ENCODE measurements at regions not wholly inside any gene's neighbourhood (a gene's known extent, or its start where the extent isn't known, plus 50 kb on each side); places are given as distances from the start of the nearest gene placed in this dataset.

DNA sequence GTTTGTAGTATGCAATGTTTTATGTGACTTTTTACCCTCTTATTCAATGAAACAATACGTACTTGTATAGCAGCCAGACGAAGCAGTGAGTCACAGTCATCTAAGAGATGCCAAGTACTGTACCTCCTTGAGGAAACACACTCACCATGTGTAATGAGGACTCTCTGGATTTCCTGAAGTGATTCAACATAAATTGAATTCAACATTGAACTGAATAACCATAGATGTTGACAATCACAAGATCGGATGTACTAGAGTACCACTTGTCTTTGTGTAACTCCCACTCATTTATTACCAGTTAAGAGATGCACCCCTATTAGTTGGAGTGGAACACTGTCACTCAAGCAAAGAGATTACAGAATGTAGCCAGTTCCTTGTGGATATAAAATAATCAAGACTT lies 175.2 kb upstream of the HMGA2 start:
- 14 to 50% methylated on average over 3 of the region's 3 CpGs for WGBS, 2 donors
- no peak for DNase-seq
- intact Hi-C loops (cut with DNase I), result no loop called here

DNA sequence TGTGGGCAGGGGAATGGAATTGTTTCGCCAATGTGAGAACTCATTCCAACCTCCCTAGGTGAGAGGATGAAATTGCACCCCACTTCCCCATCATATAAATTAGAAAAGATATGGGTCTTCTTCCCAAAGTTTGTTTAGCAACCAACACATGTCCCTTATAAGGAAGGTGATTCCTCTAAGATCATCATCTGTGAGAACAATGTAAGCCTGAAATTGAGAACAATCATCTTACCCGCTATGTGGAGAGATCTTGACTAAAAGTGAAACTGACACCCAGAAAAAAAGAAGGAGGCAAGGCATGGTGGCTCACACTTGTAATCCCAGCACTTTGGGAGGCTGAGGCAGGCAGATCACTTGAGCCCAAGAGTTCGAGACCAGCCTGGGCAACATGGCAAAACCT lies 173.2 kb upstream of the HMGA2 start:
- no peak overlapping the region for H3K27ac ChIP-seq
- H3K4me3 ChIP-seq, result no peak overlapping the region
- TF ChIP-seq POLR2A (IDR thresholded peaks at IDR 0.05), result no peak
- TF ChIP-seq POLR2AphosphoS5 (IDR thresholded peaks at IDR 0.05), result no peak
- TF ChIP-seq, protein P1, sequence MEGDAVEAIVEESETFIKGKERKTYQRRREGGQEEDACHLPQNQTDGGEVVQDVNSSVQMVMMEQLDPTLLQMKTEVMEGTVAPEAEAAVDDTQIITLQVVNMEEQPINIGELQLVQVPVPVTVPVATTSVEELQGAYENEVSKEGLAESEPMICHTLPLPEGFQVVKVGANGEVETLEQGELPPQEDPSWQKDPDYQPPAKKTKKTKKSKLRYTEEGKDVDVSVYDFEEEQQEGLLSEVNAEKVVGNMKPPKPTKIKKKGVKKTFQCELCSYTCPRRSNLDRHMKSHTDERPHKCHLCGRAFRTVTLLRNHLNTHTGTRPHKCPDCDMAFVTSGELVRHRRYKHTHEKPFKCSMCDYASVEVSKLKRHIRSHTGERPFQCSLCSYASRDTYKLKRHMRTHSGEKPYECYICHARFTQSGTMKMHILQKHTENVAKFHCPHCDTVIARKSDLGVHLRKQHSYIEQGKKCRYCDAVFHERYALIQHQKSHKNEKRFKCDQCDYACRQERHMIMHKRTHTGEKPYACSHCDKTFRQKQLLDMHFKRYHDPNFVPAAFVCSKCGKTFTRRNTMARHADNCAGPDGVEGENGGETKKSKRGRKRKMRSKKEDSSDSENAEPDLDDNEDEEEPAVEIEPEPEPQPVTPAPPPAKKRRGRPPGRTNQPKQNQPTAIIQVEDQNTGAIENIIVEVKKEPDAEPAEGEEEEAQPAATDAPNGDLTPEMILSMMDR (IDR thresholded peaks at IDR 0.05), result no peak
- no peak for TF ChIP-seq EP300 (IDR thresholded peaks at IDR 0.05)
- H3K27me3 ChIP-seq, result no peaks in the 10 kb centered on the region
- WGBS, 2 donors, result 94 to 97% methylated on average over 3 of the region's 3 CpGs
- H3K9me3 ChIP-seq, result no peaks in the 10 kb centered on the region
- intact Hi-C loops (cut with DNase I), result no loop called here
- H3K4me1 ChIP-seq, result no peaks in the 10 kb centered on the region
- H3K36me3 ChIP-seq, result no peaks in the 10 kb centered on the region
- no peak for DNase-seq

More for the DNA sequence above, 175.2 kb upstream of the HMGA2 start:
- Histone ChIP-seq H3K27ac (no peak overlapping the region), H3K36me3 (no peaks in the 10 kb centered on the region), H3K4me3 (no peak overlapping the region), H3K4me1 (no peaks in the 10 kb centered on the region), H3K27me3 (no peaks in the 10 kb centered on the region), H3K9me3 (no peaks in the 10 kb centered on the region)
- TF ChIP-seq POLR2AphosphoS5 (IDR thresholded peaks at IDR 0.05) (peak in 1 of 4 donors; percentile 51), EP300 (IDR thresholded peaks at IDR 0.05) (no peak)
- TF ChIP-seq, protein P1 (IDR thresholded peaks at IDR 0.05), result no peak

DNA sequence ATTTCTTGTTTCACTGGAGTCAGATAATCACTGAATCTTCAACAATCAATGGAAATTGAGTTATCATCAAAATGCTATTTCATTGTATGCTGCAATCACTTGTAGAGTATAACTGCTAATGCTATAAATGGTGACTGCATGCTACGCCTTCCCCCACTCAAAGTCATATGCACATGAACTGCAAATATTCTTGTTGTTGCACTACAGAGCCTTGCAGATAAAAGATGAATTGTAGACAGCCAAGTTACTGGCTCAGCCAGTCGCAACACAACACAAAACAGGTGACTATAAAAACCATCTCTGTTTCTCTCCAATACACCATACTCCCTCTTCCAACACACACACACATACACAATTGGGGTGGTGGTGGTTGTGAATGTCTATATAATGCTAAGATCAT lies 171.0 kb upstream of the HMGA2 start:
- 94 to 95% methylated on average over 2 of the region's 2 CpGs for WGBS, 2 donors
- Histone ChIP-seq H3K36me3 (no peaks in the 10 kb centered on the region), H3K4me1 (no peaks in the 10 kb centered on the region), H3K27me3 (no peaks in the 10 kb centered on the region), H3K4me3 (no peak overlapping the region), H3K27ac (no peak overlapping the region), H3K9me3 (no peaks in the 10 kb centered on the region)
- intact Hi-C loops (cut with DNase I), result no loop called here
- TF ChIP-seq POLR2A (IDR thresholded peaks at IDR 0.05) (no peak), POLR2AphosphoS5 (IDR thresholded peaks at IDR 0.05) (no peak), EP300 (IDR thresholded peaks at IDR 0.05) (no peak)
- TF ChIP-seq, protein P1 (IDR thresholded peaks at IDR 0.05), result no peak
- no peak for DNase-seq

- Histone ChIP-seq H3K27me3 (no peaks in the 10 kb centered on the region), H3K4me1 (no peaks in the 10 kb centered on the region), H3K9me3 (no peaks in the 10 kb centered on the region), H3K27ac (no peak overlapping the region), H3K4me3 (no peak overlapping the region), H3K36me3 (no peaks in the 10 kb centered on the region)
- TF ChIP-seq, protein P1 (IDR thresholded peaks at IDR 0.05), result no peak
- no peak for TF ChIP-seq EP300 (IDR thresholded peaks at IDR 0.05)
- DNase-seq, result no peak
- intact Hi-C loops (cut with DNase I), result no loop called here
- 67 to 73% methylated on average over 8 of the region's 8 CpGs for WGBS, 2 donors
Observed at GRCh38 chr12:65653946-65654629, 170.2 kb upstream of the HMGA2 start.

DNA sequence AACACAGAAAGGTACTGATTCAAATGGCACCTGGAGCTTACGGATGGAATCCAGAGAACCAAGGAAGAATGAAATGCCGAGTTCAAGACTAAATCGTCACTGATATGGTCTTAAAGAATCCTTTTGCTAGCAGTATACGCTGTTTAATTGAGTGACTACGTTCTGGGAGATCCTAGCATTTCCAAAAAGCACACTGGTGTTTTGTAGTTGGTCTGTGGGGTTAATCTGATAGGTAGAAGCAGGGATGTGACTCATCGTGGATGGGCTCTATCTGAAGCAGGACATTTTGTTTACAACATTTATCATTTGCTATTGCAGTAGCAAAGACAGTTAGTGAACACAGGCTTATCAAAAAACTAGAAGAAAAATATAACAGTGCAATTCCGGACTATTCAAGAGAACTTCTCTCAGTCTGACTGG lies 169.2 kb upstream of the HMGA2 start:
- WGBS, 2 donors, result 91 to 92% methylated on average over 7 of the region's 7 CpGs
- DNase-seq, result no peak
- Histone ChIP-seq H3K4me3 (no peak overlapping the region), H3K27me3 (no peaks in the 10 kb centered on the region), H3K36me3 (no peaks in the 10 kb centered on the region), H3K9me3 (no peaks in the 10 kb centered on the region), H3K27ac (no peak overlapping the region), H3K4me1 (no peaks in the 10 kb centered on the region)
- no peak for TF ChIP-seq EP300 (IDR thresholded peaks at IDR 0.05)
- no peak for TF ChIP-seq POLR2AphosphoS5 (IDR thresholded peaks at IDR 0.05)
- no peak for TF ChIP-seq POLR2A (IDR thresholded peaks at IDR 0.05)
- TF ChIP-seq, protein P1 (IDR thresholded peaks at IDR 0.05), result no peak
- intact Hi-C loops (cut with DNase I), result no loop called here

Measured in sigmoid colon (tissue), 6 donors.